ENCODE measurements at regions not wholly inside any gene's neighbourhood (a gene's known extent, or its start where the extent isn't known, plus 50 kb on each side); places are given as distances from the start of the nearest gene placed in this dataset.

DNA sequence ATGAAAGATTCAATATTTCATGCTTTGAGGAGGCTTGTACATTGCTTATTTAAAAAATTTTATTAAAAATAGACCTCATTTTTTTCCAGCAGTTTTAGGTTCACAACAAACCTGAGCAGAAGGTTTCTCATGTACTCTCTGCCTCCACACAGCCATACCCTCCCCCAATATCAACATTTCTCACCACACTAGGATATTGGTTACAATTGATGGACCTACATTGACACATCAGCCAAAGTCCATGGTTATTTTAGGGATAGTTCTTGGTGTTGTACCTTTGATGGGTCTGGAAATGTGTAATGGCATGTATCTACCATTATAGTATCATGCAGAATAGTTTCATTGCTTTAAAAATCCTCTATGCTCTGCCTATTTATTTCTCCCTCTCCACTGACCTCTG is 611.0 kb downstream of the KCTD8 start:
- Histone ChIP-seq H3K9me3 (replicated peaks) (no peaks in the 10 kb centered on the region), H3K27me3 (ENCODE audit: low read depth) (no peaks in the 10 kb centered on the region), H3K4me3 (no peak overlapping the region), H3K36me3 (no peaks in the 10 kb centered on the region), H3K4me1 (no peaks in the 10 kb centered on the region), H3K27ac (replicated peaks) (no peak overlapping the region)
- no peak for DNase-seq
- intact Hi-C loops (cut with micrococcal nuclease), result no loop called here
- TF ChIP-seq, protein P1, sequence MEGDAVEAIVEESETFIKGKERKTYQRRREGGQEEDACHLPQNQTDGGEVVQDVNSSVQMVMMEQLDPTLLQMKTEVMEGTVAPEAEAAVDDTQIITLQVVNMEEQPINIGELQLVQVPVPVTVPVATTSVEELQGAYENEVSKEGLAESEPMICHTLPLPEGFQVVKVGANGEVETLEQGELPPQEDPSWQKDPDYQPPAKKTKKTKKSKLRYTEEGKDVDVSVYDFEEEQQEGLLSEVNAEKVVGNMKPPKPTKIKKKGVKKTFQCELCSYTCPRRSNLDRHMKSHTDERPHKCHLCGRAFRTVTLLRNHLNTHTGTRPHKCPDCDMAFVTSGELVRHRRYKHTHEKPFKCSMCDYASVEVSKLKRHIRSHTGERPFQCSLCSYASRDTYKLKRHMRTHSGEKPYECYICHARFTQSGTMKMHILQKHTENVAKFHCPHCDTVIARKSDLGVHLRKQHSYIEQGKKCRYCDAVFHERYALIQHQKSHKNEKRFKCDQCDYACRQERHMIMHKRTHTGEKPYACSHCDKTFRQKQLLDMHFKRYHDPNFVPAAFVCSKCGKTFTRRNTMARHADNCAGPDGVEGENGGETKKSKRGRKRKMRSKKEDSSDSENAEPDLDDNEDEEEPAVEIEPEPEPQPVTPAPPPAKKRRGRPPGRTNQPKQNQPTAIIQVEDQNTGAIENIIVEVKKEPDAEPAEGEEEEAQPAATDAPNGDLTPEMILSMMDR (IDR thresholded peaks at IDR 0.05; ENCODE audit: borderline replicate concordance), result no peak

DNA sequence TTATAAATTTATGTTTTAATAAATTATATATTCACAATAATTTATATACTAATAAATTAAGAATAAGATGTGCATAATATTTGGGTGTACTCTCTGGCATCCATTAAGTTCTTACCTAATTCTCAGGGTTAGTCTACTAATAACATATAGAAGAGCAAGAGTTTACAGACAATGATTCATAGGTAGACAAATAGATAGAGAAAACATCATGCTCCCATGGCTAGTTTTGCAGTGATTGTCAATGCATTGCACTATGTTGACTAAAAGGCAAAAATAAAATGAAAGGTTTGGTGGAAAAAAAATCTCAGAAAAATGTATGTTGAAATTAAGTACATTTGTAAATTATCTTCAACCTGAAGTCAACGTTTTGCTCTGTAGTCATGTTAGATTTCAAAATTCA is 606.0 kb downstream of the KCTD8 start:
- Histone ChIP-seq H3K27ac (replicated peaks) (no peak overlapping the region), H3K27me3 (ENCODE audit: low read depth) (no peaks in the 10 kb centered on the region), H3K4me1 (no peaks in the 10 kb centered on the region), H3K36me3 (no peaks in the 10 kb centered on the region), H3K4me3 (no peak overlapping the region), H3K9me3 (replicated peaks) (peaks cover 2% of the 10 kb centered on the region)
- intact Hi-C loops (cut with micrococcal nuclease), result no loop called here
- DNase-seq, result no peak
- TF ChIP-seq, protein P1 (IDR thresholded peaks at IDR 0.05; ENCODE audit: borderline replicate concordance), result no peak

DNA sequence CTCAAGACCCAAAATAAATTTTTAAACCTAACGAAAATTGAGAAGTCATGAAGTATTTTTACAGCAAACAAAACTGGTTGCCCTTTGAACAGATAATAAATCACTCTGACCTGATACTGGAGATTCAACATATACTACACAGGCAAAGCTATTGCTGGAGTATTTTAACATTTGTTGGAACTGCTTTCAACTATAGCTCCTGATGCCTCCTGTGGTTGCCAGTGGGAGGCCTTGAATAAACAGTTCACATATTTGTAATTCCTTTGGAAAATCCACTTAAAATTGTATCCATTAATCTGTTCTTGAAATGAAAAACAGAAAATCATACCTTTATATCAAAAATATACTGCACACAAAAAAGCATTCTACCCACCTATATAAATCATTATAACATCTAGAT is 605.1 kb downstream of the KCTD8 start:
- H3K36me3 ChIP-seq, result no peaks in the 10 kb centered on the region
- H3K27ac ChIP-seq (replicated peaks), result no peak overlapping the region
- TF ChIP-seq, protein P1 (IDR thresholded peaks at IDR 0.05; ENCODE audit: borderline replicate concordance), result no peak
- no peak overlapping the region for H3K4me3 ChIP-seq
- H3K4me1 ChIP-seq, result no peaks in the 10 kb centered on the region
- no peaks in the 10 kb centered on the region for H3K27me3 ChIP-seq (ENCODE audit: low read depth)
- DNase-seq, result no peak
- intact Hi-C loops (cut with micrococcal nuclease), result no loop called here
- H3K9me3 ChIP-seq (replicated peaks), result peaks cover 2% of the 10 kb centered on the region

DNA sequence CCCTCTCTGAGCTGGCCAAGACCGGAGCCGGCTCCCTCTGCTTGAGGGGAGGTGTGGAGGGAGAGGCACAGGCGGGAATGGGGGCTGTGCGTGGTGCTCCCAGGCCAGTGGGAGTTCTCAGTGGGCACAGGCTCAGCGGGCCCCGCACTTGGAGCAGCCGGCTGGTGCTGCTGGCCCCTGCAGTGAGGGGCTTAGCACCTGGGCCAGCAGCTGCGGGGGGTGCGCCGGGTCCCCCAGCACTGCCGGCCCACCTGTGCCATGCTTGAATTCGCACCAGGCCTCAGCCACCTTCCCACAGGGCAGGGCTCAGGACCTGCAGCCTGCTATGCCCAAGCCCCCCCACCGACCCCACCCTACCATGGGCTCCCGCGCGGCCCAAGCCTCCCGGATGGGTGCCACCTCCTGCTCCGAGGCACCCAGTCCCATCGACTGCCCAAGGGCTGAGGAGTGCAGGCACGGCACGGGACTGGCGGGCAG is 602.5 kb downstream of the KCTD8 start:
- Histone ChIP-seq H3K27me3 (ENCODE audit: low read depth) (no peaks in the 10 kb centered on the region), H3K36me3 (no peaks in the 10 kb centered on the region), H3K27ac (replicated peaks) (no peak overlapping the region), H3K4me3 (no peak overlapping the region), H3K4me1 (no peaks in the 10 kb centered on the region), H3K9me3 (replicated peaks) (peaks cover 2% of the 10 kb centered on the region)
- intact Hi-C loops (cut with micrococcal nuclease), result no loop called here
- no peak for DNase-seq
- TF ChIP-seq, protein P1 (IDR thresholded peaks at IDR 0.05; ENCODE audit: borderline replicate concordance), result no peak

DNA sequence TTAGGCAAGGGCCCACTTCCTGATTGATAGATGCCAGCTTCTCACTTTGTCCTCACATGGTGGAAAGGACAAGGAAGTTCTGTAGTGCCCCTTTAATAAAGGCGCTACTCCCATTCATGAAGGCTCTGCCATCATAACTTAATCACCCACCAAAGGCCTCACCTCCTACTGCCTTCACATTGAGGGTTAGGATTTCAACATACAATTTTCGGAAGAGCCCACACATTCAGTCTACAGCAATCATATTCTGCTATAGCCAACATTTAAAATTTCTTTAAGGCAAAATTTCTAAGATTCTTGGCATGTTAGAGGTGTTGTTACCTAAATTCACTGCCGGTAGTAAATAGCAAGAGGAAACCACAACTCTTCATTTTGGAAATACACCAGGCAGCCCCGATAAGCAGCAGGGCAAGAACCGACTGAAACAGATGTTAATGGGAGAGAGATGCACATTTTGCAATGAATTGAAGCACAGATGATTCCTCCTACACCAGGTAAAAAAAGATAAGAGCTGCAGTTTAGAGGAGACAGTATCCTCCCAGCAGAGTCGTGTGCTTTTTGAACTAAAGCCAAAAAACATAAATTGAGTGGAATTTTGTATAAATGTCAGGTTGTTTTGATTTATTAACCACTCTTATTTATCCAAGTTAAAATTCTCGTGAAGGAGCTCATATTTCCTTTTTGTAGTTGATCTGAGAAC is 594.9 kb downstream of the KCTD8 start:
- H3K9me3 ChIP-seq (replicated peaks), result peaks cover 22% of the 10 kb centered on the region
- TF ChIP-seq, protein P1 (IDR thresholded peaks at IDR 0.05; ENCODE audit: borderline replicate concordance), result no peak
- intact Hi-C loops (cut with micrococcal nuclease), result no loop called here
- H3K4me3 ChIP-seq, result no peak overlapping the region
- no peaks in the 10 kb centered on the region for H3K4me1 ChIP-seq
- no peaks in the 10 kb centered on the region for H3K36me3 ChIP-seq
- no peak overlapping the region for H3K27ac ChIP-seq (replicated peaks)
- H3K27me3 ChIP-seq (ENCODE audit: low read depth), result no peaks in the 10 kb centered on the region
- DNase-seq, result no peak

Data from left ventricle myocardium inferior (tissue), 1 donor.